Endothelial cell (in vitro differentiated cells): ENCODE measurements at regions not wholly inside any gene's neighbourhood (a gene's known extent, or its start where the extent isn't known, plus 50 kb on each side); places are given as distances from the start of the nearest gene placed in this dataset.
"Not testable (repeated sequence)": the region's sequence is repeated elsewhere in the genome, so short reads cannot be mapped to it uniquely, and the experiment has no call there.

Source experiments
- DNase-seq: peaks from one replicate; pipeline ENCODE4 v3.0.0; 2021; ENCODE audit warnings: low spot score
- H3K27ac Mint-ChIP-seq: one replicate; pipeline ENCODE4 v1.8.0; 2021; ENCODE audit warnings: mixed read lengths, inconsistent platforms; ENCODE audit not compliant: unreplicated experiment
- H3K27me3 Mint-ChIP-seq: one replicate; pipeline ENCODE4 v1.8.0; 2021; ENCODE audit warnings: mild to moderate bottlenecking, moderate library complexity, mixed read lengths, inconsistent platforms; ENCODE audit not compliant: unreplicated experiment
- H3K36me3 Mint-ChIP-seq: one replicate; pipeline ENCODE4 v1.8.0; 2021; ENCODE audit warnings: mild to moderate bottlenecking, low read depth, mixed read lengths, inconsistent platforms; ENCODE audit not compliant: unreplicated experiment
- H3K4me1 Mint-ChIP-seq: one replicate; pipeline ENCODE4 v1.8.0; 2021; ENCODE audit warnings: mild to moderate bottlenecking, mixed read lengths, inconsistent platforms; ENCODE audit not compliant: unreplicated experiment
- H3K4me3 Mint-ChIP-seq: one replicate; pipeline ENCODE4 v1.8.0; 2021; ENCODE audit warnings: mild to moderate bottlenecking, mixed read lengths, inconsistent platforms; ENCODE audit not compliant: unreplicated experiment
- H3K9me3 Mint-ChIP-seq: one replicate; pipeline ENCODE4 v1.8.0; 2021; ENCODE audit warnings: mixed read lengths, inconsistent platforms; ENCODE audit not compliant: unreplicated experiment

- not testable (repeated sequence) for H3K4me1 Mint-ChIP-seq, DNase-seq, H3K27me3 Mint-ChIP-seq, H3K4me3 Mint-ChIP-seq, H3K36me3 Mint-ChIP-seq, H3K27ac Mint-ChIP-seq
- peaks cover 15% of the 10 kb centered on the region for H3K9me3 Mint-ChIP-seq
These were observed 681.6 kb downstream of the PRIM2 start for GRCh38 chr6:57998858-57999619.

GRCh38 chr6:58000233-58000632 is 682.8 kb downstream of the PRIM2 start:
- not testable (repeated sequence) for H3K4me1 Mint-ChIP-seq, H3K27ac Mint-ChIP-seq, H3K4me3 Mint-ChIP-seq, H3K27me3 Mint-ChIP-seq, DNase-seq, H3K36me3 Mint-ChIP-seq
- peaks cover 15% of the 10 kb centered on the region for H3K9me3 Mint-ChIP-seq

- not testable (repeated sequence) for H3K27ac Mint-ChIP-seq, H3K4me3 Mint-ChIP-seq
These were observed 686.2 kb downstream of the PRIM2 start for GRCh38 chr6:58003417-58004167.

GRCh38 chr6:58007334-58008000 is 690.0 kb downstream of the PRIM2 start:
- H3K4me1 Mint-ChIP-seq, H3K4me3 Mint-ChIP-seq: not testable (repeated sequence)

More at GRCh38 chr6:58003417-58004167, 686.2 kb downstream of the PRIM2 start:
- H3K9me3 Mint-ChIP-seq = peaks cover 20% of the 10 kb centered on the region
- not testable (repeated sequence) for DNase-seq, H3K27me3 Mint-ChIP-seq, H3K4me1 Mint-ChIP-seq, H3K36me3 Mint-ChIP-seq

DNA sequence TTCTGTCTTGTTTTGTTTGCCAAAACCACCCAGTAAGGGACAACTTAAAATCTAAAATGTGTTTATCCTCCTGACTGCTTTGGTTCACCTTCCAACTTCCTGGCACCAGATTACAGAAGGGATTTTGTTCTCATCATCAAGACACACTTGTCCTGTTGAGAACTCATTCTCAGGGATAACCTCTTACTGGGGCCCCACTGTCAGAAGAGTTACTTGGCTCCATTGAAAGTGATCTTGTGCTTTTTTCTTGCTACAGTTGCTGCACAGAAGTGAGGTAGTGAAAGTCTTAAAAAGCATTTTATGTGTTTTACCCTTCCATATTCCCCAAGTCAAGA is 690.5 kb downstream of the PRIM2 start:
- DNase-seq, H3K27ac Mint-ChIP-seq, H3K4me3 Mint-ChIP-seq, H3K36me3 Mint-ChIP-seq, H3K27me3 Mint-ChIP-seq, H3K4me1 Mint-ChIP-seq: not testable (repeated sequence)
- peaks cover 18% of the 10 kb centered on the region for H3K9me3 Mint-ChIP-seq

More at GRCh38 chr6:58007334-58008000, 690.0 kb downstream of the PRIM2 start:
- peaks cover 16% of the 10 kb centered on the region for H3K9me3 Mint-ChIP-seq
- H3K36me3 Mint-ChIP-seq, H3K27me3 Mint-ChIP-seq, DNase-seq, H3K27ac Mint-ChIP-seq: not testable (repeated sequence)

DNA sequence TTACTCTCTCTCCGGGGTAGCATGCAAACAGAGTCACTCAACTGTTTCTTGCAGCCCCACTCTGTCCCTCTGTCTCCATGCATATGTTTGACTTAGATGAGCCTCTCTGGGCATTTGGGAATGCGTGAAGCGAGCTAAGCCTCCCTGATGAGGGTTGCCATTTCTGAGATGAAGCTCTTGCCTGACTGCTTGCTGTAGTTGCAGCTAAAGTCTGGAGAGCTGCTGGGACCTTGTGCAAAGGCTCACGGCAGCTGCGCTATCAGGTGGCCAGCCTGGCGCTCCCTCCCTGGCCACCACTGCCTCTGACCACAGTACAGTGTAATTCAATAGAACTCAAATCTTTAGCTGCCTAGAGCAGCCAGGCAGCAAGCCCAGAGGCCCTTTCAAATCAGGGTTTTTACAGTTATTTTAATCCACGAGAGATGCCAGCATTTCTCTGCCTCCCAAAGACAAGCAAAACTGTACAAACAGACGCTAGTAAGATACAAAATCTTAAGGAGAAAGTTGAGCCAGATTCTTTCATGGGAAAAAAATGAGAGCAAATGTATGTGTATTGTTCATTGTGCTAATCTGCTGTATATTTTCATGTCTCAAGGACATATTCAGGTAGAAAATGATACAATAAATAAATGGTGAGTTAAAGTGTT is 694.6 kb downstream of the PRIM2 start:
- not testable (repeated sequence) for H3K9me3 Mint-ChIP-seq, H3K4me3 Mint-ChIP-seq, DNase-seq, H3K36me3 Mint-ChIP-seq, H3K27me3 Mint-ChIP-seq, H3K4me1 Mint-ChIP-seq, H3K27ac Mint-ChIP-seq

DNA sequence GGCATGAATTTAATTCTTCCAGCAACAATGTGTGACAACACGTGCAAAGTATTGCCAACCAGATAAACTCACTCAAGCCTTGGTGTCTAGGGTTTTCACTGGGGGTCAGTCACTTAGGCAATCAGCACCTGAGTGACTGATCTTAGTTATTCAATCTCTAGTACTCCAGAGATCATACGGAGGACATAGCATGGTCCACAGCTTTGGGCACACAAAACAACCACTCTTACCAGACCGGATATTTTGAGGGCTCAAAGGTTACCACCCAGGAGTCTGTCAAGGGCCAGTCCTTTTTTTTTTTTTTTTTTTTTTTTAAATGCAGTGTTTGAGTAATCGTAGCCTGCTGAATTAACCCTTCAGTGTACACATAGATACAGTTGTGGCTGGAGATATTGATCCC is 699.2 kb downstream of the PRIM2 start:
- peaks cover 14% of the 10 kb centered on the region for H3K9me3 Mint-ChIP-seq
- H3K27me3 Mint-ChIP-seq, H3K36me3 Mint-ChIP-seq, DNase-seq, H3K27ac Mint-ChIP-seq, H3K4me3 Mint-ChIP-seq, H3K4me1 Mint-ChIP-seq: not testable (repeated sequence)

DNA sequence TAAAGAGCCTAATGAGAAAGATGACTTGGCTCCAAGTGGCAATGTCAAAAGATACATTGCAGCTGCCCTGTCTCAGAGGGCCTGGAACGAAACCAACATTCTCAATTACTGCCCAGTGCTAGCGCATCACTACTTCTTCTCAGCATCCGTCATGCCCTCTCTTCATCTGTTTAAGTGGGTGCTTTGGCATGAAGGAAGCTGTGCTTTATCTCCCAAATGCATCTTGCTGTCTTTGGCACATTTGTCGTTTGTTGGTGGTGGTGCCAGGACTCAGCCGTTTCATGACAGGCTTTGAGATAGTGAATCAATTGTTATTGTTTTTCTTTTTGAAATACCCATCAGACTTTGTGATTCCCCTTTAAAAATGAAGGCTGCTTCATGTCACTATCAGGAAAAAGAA is 710.8 kb downstream of the PRIM2 start:
- H3K36me3 Mint-ChIP-seq, H3K4me1 Mint-ChIP-seq, H3K27ac Mint-ChIP-seq, H3K27me3 Mint-ChIP-seq, DNase-seq, H3K4me3 Mint-ChIP-seq: not testable (repeated sequence)
- H3K9me3 Mint-ChIP-seq = peaks cover 13% of the 10 kb centered on the region

DNA sequence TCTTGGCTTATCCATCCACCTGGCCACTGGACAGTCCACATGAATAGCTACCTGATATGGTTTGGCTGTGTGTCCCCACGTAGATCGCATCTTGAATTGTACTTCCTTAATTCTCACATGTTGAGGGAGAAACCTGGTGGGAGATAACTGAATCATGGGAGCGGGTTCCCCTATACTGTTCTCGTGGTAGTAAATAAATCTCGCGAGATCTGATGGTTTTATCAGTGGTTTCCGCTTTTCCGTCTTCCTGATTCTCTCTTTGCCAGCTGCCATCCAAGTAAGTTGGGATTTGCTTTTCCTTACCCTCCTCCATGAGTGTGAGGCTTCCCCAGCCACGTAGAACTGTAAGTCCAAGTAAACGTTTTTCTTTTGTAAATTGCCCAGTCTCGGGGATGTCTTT is 720.8 kb downstream of the PRIM2 start:
- H3K36me3 Mint-ChIP-seq, DNase-seq, H3K4me1 Mint-ChIP-seq, H3K27ac Mint-ChIP-seq, H3K4me3 Mint-ChIP-seq, H3K27me3 Mint-ChIP-seq: not testable (repeated sequence)
- peaks cover 11% of the 10 kb centered on the region for H3K9me3 Mint-ChIP-seq

DNA sequence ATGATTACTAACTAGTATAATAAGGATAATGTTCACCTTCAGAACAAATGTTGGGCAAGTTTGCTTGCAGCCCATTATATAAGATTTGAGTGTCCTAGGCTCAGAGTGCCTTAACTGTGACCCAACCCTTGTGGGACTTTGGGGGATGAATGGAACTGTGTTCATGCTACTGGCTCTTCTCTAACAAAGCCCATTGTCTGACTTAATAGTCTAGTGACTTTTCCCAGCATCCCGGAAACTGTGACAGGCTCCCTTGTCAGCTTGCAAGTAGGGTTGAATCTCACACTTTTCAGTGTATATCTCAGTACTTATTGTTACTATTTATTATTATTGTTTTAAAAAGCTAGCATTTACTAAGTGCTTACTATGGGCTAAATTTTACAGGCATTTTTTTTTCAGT is 729.2 kb downstream of the PRIM2 start:
- peaks cover 16% of the 10 kb centered on the region for H3K9me3 Mint-ChIP-seq
- not testable (repeated sequence) for H3K36me3 Mint-ChIP-seq, H3K4me3 Mint-ChIP-seq, DNase-seq, H3K27ac Mint-ChIP-seq, H3K27me3 Mint-ChIP-seq, H3K4me1 Mint-ChIP-seq

DNA sequence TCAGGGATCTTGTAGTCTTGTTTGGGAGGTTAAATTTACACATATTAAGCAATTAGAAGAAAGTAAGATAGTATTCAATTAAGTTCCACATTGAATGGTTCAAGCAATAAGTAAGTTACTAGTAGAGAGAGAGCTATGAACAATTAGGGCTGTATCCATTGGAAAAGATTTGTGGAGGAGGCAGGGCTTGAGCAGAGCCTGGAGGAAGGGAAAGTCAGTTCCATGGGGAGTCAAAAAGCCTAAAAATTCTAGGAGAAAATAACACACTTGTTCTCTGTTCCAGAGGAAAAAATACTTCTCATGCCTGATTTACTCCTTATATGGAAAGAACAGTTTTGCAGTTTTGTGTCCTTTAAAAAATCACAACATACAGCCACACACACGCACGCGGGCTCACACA is 730.0 kb downstream of the PRIM2 start:
- not testable (repeated sequence) for H3K4me1 Mint-ChIP-seq, H3K4me3 Mint-ChIP-seq, DNase-seq, H3K36me3 Mint-ChIP-seq, H3K27ac Mint-ChIP-seq, H3K27me3 Mint-ChIP-seq
- H3K9me3 Mint-ChIP-seq = peaks cover 21% of the 10 kb centered on the region
